ENCODE measurements at regions not wholly inside any gene's neighbourhood (a gene's known extent, or its start where the extent isn't known, plus 50 kb on each side); places are given as distances from the start of the nearest gene placed in this dataset.

DNA sequence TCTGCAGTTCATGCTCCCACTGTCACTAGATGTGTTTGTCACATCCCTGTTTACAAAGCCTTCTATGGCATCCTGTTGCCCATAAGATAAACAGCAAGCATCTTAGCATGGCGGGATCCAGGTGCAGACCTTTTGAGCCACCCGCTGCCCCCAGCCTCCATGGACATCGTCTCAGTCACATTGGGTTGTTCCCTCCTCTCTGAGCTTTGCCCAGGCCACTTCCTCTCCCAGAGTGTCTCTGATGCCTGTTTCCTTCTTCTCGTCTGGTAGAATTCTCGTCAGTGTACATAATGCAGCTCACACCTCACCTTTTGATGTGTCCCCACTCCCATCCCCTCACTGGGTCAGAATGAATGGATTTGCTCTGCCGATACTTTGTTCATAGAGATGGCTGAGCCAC is 239.0 kb upstream of the APCDD1 start:
- H3K4me3 ChIP-seq (ENCODE audit: low read depth, low read length), result no peak overlapping the region
- intact Hi-C loops (cut with micrococcal nuclease; ENCODE audit: unreplicated experiment), result no loop called here
- Mint-ChIP-seq H3K9me3 (ENCODE audit: unreplicated experiment) (peaks cover 19% of the 10 kb centered on the region), H3K36me3 (ENCODE audit: insufficient read depth, unreplicated experiment) (no peaks in the 10 kb centered on the region), H3K27me3 (ENCODE audit: insufficient read depth, unreplicated experiment) (no peaks in the 10 kb centered on the region), H3K4me1 (ENCODE audit: low read depth, unreplicated experiment) (no peaks in the 10 kb centered on the region), H3K4me3 (ENCODE audit: unreplicated experiment) (no peak overlapping the region), H3K27ac (ENCODE audit: unreplicated experiment) (no peak overlapping the region)
- no peaks in the 10 kb centered on the region for H3K36me3 ChIP-seq (ENCODE audit: control insufficient read depth, insufficient read depth, low read length)
- TF ChIP-seq, protein P1, sequence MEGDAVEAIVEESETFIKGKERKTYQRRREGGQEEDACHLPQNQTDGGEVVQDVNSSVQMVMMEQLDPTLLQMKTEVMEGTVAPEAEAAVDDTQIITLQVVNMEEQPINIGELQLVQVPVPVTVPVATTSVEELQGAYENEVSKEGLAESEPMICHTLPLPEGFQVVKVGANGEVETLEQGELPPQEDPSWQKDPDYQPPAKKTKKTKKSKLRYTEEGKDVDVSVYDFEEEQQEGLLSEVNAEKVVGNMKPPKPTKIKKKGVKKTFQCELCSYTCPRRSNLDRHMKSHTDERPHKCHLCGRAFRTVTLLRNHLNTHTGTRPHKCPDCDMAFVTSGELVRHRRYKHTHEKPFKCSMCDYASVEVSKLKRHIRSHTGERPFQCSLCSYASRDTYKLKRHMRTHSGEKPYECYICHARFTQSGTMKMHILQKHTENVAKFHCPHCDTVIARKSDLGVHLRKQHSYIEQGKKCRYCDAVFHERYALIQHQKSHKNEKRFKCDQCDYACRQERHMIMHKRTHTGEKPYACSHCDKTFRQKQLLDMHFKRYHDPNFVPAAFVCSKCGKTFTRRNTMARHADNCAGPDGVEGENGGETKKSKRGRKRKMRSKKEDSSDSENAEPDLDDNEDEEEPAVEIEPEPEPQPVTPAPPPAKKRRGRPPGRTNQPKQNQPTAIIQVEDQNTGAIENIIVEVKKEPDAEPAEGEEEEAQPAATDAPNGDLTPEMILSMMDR (IDR thresholded peaks at IDR 0.05; ENCODE audit: insufficient read depth in 1 of 2, low read depth in 1 of 2, low read length in 1 of 2, severe bottlenecking in 1 of 2, unreplicated experiment in 1 of 2), result no peak
- peaks cover 4% of the 10 kb centered on the region; the same call in 1 of the 2 replicates for H3K9me3 ChIP-seq
- CTCF ChIA-PET, result no interaction called here
- DNase-seq, result no peak
- H3K27me3 ChIP-seq (replicated peaks; ENCODE audit: control insufficient read depth, insufficient read depth, low read length), result no peaks in the 10 kb centered on the region
- no TSS peak for BruUV-seq (replicated peaks)
- no peaks in the 10 kb centered on the region for H3K4me1 ChIP-seq
- POLR2A ChIA-PET, result no interaction called here

DNA sequence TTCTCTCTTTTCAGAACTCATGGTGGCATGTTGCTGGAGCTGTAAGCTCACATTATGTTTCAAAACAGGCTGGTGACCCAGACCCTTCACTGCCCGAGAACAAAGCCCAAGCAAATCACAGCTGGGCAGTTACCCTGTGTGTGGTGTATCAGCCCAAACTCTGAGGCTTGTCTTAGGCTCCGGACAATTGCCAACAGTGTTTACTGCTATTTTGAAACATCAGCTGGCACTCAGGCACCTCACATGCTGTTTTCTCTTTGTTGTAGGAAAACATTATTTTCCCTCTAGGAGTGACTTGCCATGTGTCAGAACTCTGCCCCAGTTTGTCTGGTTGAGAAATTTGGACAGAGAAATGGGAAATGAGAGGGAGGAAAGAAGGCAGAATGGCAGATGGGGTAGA is 237.6 kb upstream of the APCDD1 start:
- no peak overlapping the region for H3K4me3 Mint-ChIP-seq (ENCODE audit: unreplicated experiment)
- ChIA-PET POLR2A (no interaction called here), CTCF (no interaction called here)
- no peaks in the 10 kb centered on the region for H3K4me1 Mint-ChIP-seq (ENCODE audit: low read depth, unreplicated experiment)
- DNase-seq, result no peak
- no peak overlapping the region for H3K27ac Mint-ChIP-seq (ENCODE audit: unreplicated experiment)
- no peaks in the 10 kb centered on the region for H3K4me1 ChIP-seq
- peaks cover 31% of the 10 kb centered on the region for H3K9me3 Mint-ChIP-seq (ENCODE audit: unreplicated experiment)
- no peaks in the 10 kb centered on the region for H3K36me3 Mint-ChIP-seq (ENCODE audit: insufficient read depth, unreplicated experiment)
- H3K9me3 ChIP-seq, result peaks cover 4% of the 10 kb centered on the region; the same call in 1 of the 2 replicates
- no peaks in the 10 kb centered on the region for H3K27me3 ChIP-seq (replicated peaks; ENCODE audit: control insufficient read depth, insufficient read depth, low read length)
- H3K36me3 ChIP-seq (ENCODE audit: control insufficient read depth, insufficient read depth, low read length), result no peaks in the 10 kb centered on the region
- TF ChIP-seq, protein P1 (IDR thresholded peaks at IDR 0.05; ENCODE audit: insufficient read depth in 1 of 2, low read depth in 1 of 2, low read length in 1 of 2, severe bottlenecking in 1 of 2, unreplicated experiment in 1 of 2), result no peak
- H3K4me3 ChIP-seq (ENCODE audit: low read depth, low read length), result no peak overlapping the region
- intact Hi-C loops (cut with micrococcal nuclease; ENCODE audit: unreplicated experiment), result no loop called here
- H3K27me3 Mint-ChIP-seq (ENCODE audit: insufficient read depth, unreplicated experiment), result no peaks in the 10 kb centered on the region
- BruUV-seq (replicated peaks), result no TSS peak

GRCh38 chr18:10217211-10217610 is 237.2 kb upstream of the APCDD1 start:
- no TSS peak for BruUV-seq (replicated peaks)
- ChIA-PET CTCF (no interaction called here), POLR2A (no interaction called here)
- Mint-ChIP-seq H3K27ac (ENCODE audit: unreplicated experiment) (no peak overlapping the region), H3K36me3 (ENCODE audit: insufficient read depth, unreplicated experiment) (no peaks in the 10 kb centered on the region), H3K9me3 (ENCODE audit: unreplicated experiment) (peaks cover 31% of the 10 kb centered on the region), H3K4me1 (ENCODE audit: low read depth, unreplicated experiment) (no peaks in the 10 kb centered on the region), H3K4me3 (ENCODE audit: unreplicated experiment) (no peak overlapping the region), H3K27me3 (ENCODE audit: insufficient read depth, unreplicated experiment) (no peaks in the 10 kb centered on the region)
- intact Hi-C loops (cut with micrococcal nuclease; ENCODE audit: unreplicated experiment), result no loop called here
- Histone ChIP-seq H3K4me3 (ENCODE audit: low read depth, low read length) (no peak overlapping the region), H3K4me1 (no peaks in the 10 kb centered on the region), H3K9me3 (peaks cover 4% of the 10 kb centered on the region; the same call in 1 of the 2 replicates), H3K27me3 (replicated peaks; ENCODE audit: control insufficient read depth, insufficient read depth, low read length) (no peaks in the 10 kb centered on the region), H3K36me3 (ENCODE audit: control insufficient read depth, insufficient read depth, low read length) (no peaks in the 10 kb centered on the region)
- TF ChIP-seq, protein P1 (IDR thresholded peaks at IDR 0.05; ENCODE audit: insufficient read depth in 1 of 2, low read depth in 1 of 2, low read length in 1 of 2, severe bottlenecking in 1 of 2, unreplicated experiment in 1 of 2), result no peak
- DNase-seq, result no peak
